ENCODE measurements at regions not wholly inside any gene's neighbourhood (a gene's known extent, or its start where the extent isn't known, plus 50 kb on each side); places are given as distances from the start of the nearest gene placed in this dataset.

DNA sequence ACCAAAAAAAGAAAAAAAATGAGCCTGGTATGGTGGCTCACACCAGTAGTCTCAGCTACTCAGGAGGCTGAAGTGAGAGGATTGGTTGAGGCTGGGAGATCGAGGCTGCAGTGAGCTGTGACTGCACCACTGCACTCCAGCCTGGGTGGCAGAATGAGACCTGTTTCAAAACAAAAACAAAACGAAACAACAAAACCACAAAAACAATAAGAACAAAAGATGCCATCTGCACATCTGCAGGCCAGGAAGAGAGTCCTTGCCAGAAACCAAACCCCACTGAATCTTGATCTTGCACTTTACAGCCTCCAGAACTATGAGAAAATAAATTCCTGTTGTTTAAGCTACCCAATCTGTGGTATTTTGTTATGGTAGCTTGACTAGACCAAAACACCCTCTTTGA is 207.7 kb downstream of the YTHDC2 start:
- TF ChIP-seq POLR2A (IDR thresholded peaks at IDR 0.05), result no peak
- TF ChIP-seq, protein P1, sequence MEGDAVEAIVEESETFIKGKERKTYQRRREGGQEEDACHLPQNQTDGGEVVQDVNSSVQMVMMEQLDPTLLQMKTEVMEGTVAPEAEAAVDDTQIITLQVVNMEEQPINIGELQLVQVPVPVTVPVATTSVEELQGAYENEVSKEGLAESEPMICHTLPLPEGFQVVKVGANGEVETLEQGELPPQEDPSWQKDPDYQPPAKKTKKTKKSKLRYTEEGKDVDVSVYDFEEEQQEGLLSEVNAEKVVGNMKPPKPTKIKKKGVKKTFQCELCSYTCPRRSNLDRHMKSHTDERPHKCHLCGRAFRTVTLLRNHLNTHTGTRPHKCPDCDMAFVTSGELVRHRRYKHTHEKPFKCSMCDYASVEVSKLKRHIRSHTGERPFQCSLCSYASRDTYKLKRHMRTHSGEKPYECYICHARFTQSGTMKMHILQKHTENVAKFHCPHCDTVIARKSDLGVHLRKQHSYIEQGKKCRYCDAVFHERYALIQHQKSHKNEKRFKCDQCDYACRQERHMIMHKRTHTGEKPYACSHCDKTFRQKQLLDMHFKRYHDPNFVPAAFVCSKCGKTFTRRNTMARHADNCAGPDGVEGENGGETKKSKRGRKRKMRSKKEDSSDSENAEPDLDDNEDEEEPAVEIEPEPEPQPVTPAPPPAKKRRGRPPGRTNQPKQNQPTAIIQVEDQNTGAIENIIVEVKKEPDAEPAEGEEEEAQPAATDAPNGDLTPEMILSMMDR (IDR thresholded peaks at IDR 0.05), result no peak

Measured in breast epithelium (tissue), 3 donors.